Hepatic stellate cell (primary cell): ENCODE measurements at regions not wholly inside any gene's neighbourhood (a gene's known extent, or its start where the extent isn't known, plus 50 kb on each side); places are given as distances from the start of the nearest gene placed in this dataset.
A peak's percentile ranks its signal among the peaks of the same experiment; 100 is the strongest.
"Not testable (repeated sequence)": the region's sequence is repeated elsewhere in the genome, so short reads cannot be mapped to it uniquely, and the experiment has no call there.

ENCODE experiments used
- DNase-seq: peaks from one replicate; pipeline ENCODE4 v3.0.0; 2011; ENCODE audit warnings: low spot score

GRCh38 chr20:30295967-30296366 is 961.5 kb upstream of the DEFB115 start:
- DNase-seq, result not testable (repeated sequence)

GRCh38 chr20:30297878-30298595 is 959.4 kb upstream of the DEFB115 start:
- DNase-seq, result not testable (repeated sequence)

- not testable (repeated sequence) for DNase-seq
Observed at GRCh38 chr20:30300220-30300642, 957.2 kb upstream of the DEFB115 start.

- DNase-seq, result not testable (repeated sequence)
Observed at GRCh38 chr20:30302786-30303185, 954.7 kb upstream of the DEFB115 start.

GRCh38 chr20:30309938-30310337 is 947.5 kb upstream of the DEFB115 start:
- not testable (repeated sequence) for DNase-seq

GRCh38 chr20:30310385-30310784 is 947.1 kb upstream of the DEFB115 start:
- not testable (repeated sequence) for DNase-seq

GRCh38 chr20:30312220-30312619 is 945.2 kb upstream of the DEFB115 start:
- DNase-seq, result not testable (repeated sequence)

GRCh38 chr20:30313660-30314059 is 943.8 kb upstream of the DEFB115 start:
- DNase-seq, result not testable (repeated sequence)

DNA sequence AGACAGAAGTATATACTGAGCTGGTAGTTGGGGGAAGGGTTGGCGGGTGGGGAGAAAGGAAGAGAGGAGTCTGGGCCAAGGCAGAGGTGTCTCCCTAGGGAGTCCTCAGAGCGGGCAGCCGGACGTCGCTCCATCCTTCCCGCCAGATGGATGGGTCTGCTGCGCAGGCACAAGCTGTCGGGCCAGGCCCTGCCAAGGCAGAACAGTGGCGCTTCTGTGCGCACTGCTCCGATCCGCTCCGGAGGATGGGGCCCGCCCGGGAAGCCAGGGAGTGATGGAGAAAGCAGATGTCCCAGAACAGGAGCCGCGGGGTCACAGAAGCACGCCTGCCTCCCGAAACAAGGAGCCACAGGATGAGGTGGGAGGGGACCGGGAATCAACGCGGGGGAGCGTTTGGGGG is 941.4 kb upstream of the DEFB115 start:
- not testable (repeated sequence) for DNase-seq

- not testable (repeated sequence) for DNase-seq
Observed at GRCh38 chr20:30316532-30317299, 940.7 kb upstream of the DEFB115 start.

GRCh38 chr20:30333744-30334143 is 923.7 kb upstream of the DEFB115 start:
- DNase-seq, result not testable (repeated sequence)

- not testable (repeated sequence) for DNase-seq
Observed at GRCh38 chr20:30337556-30337955, 919.9 kb upstream of the DEFB115 start.

DNA sequence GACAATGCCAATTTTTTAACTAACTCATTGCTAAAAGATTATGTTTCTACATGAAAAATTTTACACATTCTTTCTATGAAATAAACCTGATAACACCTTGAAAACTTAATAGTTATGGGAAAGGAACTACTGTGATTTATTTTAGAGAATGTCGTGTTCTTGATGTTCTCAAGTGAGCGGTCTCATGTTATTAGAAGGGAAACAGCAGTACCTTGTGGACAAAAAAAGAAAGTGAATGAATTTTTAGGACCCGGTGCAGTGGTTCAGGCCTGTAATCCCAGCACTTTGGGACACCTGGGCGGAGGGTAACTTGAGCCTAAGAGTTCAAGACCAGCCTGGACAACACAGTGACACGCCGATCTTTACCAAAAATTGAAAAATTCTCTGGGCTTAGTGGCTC is 908.5 kb upstream of the DEFB115 start:
- not testable (repeated sequence) for DNase-seq

DNA sequence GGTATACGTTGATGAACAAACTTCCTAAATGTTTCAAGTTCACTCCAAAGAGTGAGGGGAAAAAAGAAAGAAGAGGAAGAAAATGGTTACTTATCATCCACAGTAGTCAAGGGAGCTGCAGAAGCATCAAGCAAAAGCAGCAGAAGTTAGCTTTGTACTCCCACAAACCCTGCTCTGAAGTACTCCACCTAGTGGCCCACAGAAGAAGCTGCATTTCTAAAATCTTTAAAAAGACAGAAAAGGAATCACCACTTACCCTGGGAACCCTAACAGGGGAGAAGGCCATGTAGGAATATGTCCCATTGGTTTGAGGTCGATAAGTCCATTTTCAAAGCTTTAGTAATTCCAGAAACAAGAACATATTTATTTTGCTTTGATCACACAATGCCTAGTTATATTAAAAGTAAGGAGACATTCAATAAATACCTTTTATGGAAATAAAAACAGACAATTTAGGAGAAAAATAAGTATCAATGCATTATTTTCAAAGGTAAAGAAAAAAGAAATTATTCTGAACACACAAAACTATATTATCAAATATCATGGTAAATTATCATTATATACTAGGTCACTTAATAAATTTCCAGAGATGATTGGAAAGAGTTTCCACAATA is 900.5 kb upstream of the DEFB115 start:
- DNase-seq, result not testable (repeated sequence)

GRCh38 chr20:30361756-30362155 is 895.7 kb upstream of the DEFB115 start:
- DNase-seq, result not testable (repeated sequence)

GRCh38 chr20:30376430-30376766 is 881.1 kb upstream of the DEFB115 start:
- not testable (repeated sequence) for DNase-seq

DNA sequence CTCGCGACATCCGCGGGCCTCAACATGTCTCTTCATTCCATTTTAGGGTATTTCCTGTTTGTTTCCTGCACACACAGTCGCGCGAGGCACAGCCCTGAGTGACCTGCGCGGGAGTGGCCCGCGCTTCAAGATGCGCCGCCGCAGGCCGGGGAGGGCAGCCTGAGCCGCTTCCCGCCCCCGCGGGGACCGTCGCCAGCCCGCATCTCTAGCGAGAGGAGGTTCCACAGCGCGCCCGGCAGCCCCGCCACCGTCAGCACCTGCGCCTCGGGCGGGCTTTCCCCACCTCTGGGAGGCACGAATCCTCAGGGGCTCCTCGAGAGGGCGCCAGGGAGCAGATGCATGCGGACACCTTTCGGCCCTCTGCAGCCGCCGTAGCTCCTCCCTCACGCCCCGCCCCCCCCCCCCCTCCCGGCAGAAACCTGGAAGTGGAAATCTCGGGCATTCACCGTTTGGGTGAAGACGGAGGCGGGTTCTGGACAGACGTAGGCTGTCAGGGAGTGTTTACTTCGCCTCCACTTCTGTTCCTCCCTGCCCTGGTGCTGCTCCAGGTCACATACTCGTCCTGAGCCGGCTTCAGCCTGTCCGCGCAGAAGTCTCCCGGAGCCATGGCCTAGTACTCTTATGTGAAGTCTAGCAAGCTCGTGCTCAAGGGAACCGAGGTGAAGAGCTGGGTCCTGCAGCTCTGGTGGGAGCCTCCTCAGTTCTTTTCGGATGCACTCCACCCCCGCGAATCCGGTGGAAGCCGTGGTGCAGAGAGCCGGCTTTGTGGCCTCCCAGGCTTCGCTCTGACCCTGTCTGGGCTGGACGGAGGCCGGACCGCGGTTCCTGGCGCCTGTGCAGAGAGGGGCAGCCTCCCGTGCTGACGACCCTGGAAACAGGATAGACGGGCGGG is 880.5 kb upstream of the DEFB115 start:
- peak; percentile 48 for DNase-seq

GRCh38 chr20:30378317-30378716 is 879.1 kb upstream of the DEFB115 start:
- not testable (repeated sequence) for DNase-seq

DNA sequence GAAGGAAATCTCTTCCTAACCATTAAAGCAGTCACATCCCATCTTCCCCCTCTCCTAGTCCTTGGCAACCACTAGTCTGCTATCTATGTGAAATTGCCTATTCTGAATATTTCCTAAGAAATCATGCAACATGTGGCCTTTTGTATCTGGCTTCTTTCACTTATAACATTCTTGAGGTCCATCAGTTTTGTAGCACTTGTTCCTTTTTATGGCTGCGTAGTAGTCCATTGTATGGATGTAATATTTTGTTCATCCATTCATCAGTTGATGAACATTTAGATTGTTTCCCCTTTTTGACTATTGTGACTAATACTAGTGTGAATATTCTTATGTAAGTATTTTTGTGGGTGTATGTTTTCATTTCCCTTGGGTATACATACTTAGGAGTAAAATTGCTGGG is 878.7 kb upstream of the DEFB115 start:
- not testable (repeated sequence) for DNase-seq

DNA sequence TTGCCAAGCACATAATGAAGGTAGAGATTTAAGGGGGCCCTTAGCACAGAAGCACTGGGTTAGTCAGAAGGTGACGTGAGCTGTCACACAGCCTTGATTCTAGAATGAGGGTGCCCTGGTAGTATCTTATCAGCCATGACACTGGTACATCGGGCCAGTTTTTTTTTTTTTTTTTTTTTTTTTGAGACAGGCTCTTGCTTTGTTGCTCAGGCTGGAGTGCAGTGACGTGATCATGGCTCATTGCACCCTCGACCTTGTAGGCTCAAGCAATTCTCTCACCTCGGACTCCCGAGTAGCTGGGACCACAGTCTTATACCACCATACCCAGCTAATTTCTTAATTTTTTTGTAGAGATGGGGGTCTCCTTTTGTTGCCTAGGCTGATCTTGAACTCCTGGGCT is 872.6 kb upstream of the DEFB115 start:
- not testable (repeated sequence) for DNase-seq

GRCh38 chr20:30386099-30386498 is 871.4 kb upstream of the DEFB115 start:
- DNase-seq, result not testable (repeated sequence)

GRCh38 chr20:30387823-30388222 is 869.6 kb upstream of the DEFB115 start:
- not testable (repeated sequence) for DNase-seq
